Activated CD8-positive, alpha-beta memory T cell treated with anti-CD3 and anti-CD28 coated beads, Interleukin-2, amount 50 U/mL, for 4 hours (primary cell): ENCODE measurements at regions not wholly inside any gene's neighbourhood (a gene's known extent, or its start where the extent isn't known, plus 50 kb on each side); places are given as distances from the start of the nearest gene placed in this dataset.

Source experiments
- DNase-seq: peaks from one replicate; pipeline ENCODE4 v3.0.0-alpha.2; 2020

DNA sequence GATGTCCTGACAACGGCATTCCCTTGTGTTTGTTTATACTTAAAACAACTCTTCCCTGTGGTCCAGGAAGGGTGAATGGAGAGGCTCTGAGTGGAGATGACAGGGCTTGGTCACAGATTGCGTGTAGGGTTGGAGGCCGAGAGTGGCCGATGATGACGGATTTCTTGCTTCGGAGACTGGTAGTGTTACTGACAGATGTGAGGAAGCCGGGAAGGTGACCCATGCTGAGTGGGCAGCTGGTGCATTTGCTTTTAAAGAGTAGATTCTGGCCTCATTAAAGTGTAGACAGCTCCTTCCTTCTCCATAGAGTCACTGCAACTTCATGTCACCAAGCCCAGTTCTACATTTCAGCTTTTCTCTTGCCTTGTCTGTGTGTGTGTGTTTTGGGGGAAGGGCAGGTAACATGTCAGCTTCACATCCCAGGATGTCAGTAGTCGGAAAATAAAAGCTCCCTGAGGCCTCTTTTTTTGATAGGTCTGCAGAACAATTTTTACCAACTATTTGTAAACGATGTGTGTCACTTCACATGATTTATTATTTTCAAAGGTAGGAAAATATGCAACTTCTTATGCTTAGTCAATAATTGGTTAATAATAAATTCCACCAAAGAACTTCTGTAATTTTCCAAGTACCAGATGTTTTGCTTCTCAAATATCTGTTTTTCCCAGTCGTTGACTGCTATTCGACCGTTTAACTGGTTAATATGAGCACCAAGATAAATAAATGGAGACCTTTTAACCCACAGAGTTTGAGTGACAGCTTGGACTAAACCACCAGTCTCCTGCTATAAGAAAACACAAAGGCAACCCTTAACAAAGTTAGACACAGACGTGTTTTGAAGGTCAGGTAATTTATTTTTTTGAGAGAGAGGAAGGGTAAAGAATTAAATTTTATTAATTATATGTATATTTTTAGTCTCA lies 436.9 kb downstream of the SLC4A3 start:
- DNase-seq = no peak

DNA sequence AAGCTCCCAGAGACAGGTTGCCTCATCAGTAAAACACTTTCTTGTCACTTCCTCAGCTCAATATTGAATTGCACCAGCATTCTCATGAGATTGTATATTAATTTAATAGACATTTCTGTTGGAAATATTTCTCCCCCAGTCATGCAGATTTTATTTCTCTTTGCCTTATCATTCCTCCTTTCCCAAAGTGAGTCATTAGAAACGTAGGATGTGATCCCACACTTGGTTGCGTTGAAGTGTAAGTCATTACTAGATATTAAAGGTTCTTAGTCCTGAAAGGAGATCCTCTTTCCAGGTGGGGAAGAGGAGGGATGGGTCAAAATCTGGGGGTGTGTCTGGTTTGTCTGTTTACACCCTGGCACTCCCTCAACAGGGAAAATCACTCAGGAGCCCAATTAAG lies 438.2 kb downstream of the SLC4A3 start:
- no peak for DNase-seq

DNA sequence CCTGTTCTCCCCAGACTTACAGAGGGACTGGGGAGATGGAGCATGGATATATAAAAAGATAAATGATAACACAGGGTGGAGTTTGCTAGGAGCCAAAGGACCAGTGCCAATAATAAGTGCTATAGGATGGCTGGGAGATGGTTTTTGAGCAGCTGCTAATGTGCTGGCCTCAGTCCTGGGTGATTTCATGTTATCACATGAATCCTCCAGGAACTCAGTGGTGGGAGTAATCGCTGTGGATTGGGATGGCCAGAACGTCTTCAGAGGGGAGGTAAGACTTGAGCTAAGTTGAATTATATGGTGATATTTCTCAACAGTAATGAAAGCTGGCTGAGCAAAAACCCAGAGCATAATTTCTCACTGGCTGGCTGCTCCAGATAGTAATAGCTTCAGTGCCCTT lies 441.4 kb downstream of the SLC4A3 start:
- DNase-seq = no peak

DNA sequence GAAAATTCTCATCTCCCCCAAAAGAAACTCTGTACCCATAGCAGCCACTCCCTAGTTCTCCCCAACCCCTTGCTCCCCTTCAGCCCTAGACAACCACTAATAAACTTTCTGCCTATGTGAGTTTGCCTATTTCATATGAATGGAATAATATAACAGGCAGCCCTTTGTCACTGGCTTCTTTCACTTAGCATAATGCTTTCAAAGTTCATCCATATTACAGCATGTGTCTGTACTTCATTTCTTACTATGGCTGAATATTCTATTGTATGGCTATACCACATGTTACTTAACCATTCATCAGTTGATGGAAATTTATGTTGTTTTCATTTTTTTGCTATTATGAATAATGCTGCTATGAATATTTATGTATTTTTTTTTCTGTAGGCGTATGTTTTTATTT lies 442.9 kb downstream of the SLC4A3 start:
- DNase-seq = no peak

DNA sequence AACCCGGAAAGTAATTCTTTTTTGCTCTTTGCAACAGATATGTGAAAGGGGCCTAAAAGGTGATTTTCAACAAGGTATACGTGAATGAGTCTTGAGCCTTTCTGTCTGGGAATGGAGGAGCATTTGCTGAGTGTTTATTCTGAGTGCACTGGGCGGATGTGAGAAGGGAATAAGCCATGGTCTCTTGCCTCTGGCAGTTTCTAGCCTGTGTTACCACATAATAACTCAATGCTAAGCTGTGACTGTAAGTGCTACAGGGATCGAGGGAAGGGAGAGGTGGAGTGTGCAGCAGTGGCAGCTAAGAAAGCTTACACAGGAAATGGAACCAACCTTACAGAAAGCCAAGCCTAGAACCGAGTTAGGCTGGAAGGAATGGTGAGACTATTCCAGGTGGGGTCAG lies 444.3 kb downstream of the SLC4A3 start:
- DNase-seq = no peak

DNA sequence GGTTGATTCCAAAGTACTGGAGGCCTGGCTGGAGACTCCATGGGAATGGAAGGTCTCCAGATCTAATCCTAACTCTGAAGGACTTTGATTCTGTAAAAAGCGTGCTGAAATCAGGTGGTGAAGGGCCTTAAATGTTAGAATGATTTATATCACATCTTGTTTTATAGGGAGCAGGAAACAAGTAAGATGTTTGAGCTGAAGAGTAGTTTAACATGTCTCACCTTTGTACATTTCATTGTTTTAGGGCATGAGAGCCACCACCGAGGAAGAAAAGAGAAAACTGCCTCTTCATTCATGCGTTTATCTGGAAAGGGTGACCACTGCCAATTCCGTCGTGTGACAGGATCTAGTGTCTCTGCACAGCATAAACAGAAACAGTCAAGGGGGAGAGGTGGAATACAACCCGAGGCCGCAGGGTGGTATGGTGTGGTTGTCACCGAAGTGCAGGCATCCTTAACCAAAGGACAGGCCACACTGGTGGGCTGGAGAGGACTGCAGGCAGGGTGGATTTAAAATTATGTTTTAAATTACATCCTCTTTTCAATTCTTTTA lies 445.3 kb downstream of the SLC4A3 start:
- no peak for DNase-seq

DNA sequence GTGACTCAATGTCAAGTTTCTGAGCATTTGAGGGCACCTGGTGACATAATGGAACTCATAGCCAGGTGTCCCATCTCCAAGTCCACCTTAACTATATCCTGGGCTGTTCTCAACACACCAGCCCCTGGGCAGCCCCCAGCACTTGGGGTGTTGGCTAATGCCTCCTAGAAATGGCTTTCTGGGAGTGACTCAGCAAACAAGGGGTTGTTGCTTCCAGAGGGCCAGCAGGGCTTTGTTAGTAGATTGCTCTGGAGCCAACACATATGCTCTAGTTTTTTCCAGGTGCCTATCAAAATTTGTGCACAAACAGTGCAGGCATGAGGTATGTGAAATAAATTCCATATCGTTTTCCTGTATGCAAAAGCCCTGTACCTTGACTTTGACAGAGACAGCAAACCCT lies 448.4 kb downstream of the SLC4A3 start:
- DNase-seq = no peak

DNA sequence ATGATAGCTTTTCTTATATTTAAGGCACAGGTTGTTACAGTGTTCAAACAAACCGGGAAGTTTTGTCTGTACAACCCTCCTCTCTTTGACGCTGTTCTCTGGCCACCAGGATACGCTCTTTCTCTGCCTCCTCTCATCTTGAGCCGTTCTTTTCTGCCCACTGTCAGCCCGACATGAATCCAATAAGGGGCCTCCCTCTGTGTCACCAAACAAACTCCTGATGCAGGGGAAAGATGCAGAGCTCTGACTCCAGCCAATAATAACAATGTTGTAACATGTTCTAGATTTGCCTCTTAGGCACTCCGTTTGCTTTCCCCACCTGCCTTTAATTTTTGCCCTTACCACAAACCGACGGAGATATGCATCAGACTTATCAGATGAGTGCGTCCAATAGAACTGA lies 449.3 kb downstream of the SLC4A3 start:
- no peak for DNase-seq

GRCh38 chr2:220077488-220077887 lies 450.1 kb downstream of the SLC4A3 start:
- no peak for DNase-seq

DNA sequence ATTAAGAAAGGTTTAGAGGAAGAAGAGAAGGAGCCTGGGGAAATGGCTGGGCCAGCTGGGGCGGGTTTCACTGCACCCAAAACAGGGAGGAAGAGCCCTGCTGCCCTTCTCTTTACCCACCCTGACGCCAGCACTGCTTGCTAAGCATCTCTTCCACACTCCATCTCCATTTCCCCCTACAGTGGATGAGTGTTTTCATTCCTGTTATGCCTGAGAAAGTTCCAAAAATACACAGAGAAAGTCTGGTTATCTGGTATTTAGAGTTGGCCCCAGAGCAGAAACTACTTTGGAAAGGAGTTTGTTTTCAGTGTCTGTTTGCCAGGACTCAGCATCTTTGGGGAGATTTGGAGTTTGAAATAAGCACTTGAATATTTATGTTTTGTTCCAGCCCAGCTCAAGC lies 451.0 kb downstream of the SLC4A3 start:
- no peak for DNase-seq

DNA sequence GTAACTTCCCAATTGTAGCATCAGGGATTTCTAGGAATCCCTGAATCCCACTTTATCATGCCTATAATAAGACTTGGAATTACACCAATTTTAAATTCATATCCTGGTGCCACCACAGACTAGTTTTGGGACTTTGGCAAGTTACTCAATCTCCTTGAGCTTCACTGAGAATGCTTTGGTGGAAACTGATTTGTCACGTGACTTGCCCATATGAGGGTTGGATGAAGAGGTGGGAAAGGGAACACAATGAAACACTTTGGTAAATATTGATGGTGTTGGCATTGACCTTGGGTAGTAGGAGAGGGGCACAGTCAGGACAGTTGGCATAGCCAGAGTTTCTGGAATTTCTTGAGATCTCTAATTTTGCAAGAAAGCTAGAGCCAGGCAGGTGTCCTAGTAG lies 452.2 kb downstream of the SLC4A3 start:
- DNase-seq = no peak

- DNase-seq = no peak
Measured at GRCh38 chr2:220081171-220081570, 453.7 kb downstream of the SLC4A3 start.

- DNase-seq = no peak
Measured at GRCh38 chr2:220090050-220090449, 462.6 kb downstream of the SLC4A3 start.

- no peak for DNase-seq
Measured at GRCh38 chr2:220096406-220096805, 469.0 kb downstream of the SLC4A3 start.

GRCh38 chr2:220101980-220102379 lies 474.6 kb downstream of the SLC4A3 start:
- no peak for DNase-seq

DNA sequence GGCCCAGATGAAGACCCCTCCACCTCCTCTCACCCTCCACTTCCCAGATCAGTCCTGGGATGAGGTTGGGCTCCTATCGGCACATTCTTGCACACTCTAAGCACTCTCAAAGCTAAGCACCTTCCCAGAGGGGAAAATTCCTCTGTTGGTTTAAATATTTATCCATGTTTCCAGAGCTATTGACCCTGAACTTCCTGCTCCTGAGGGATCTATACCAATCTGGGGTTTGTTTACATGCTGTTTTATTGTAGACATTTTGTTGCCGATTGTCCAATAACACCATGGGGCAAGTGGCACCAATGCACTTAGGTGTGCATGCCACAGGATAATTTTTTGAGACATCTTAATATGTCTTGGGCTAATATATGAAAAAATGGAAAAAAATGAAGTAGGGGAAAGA lies 476.2 kb downstream of the SLC4A3 start:
- no peak for DNase-seq

GRCh38 chr2:220104871-220105351 lies 477.5 kb downstream of the SLC4A3 start:
- DNase-seq = no peak

DNA sequence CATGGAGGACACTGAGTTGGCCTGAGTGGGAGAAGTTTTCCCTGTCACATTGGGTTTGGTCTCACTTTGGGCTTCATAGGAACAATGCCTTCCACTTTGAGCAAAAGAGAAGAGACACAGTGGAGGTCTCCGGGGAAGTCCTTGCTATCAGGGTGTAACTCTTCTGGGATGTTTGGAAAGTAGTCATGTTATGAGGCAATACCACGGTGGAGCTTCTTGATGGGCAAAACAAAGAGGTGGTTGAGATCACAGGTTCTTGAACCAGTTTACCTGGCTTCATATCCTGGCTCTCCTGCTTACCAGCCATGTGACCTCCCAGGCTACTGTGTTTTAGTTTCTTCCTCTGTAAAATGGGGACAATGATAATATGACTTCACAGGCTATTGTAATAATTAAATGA lies 478.6 kb downstream of the SLC4A3 start:
- DNase-seq = no peak

DNA sequence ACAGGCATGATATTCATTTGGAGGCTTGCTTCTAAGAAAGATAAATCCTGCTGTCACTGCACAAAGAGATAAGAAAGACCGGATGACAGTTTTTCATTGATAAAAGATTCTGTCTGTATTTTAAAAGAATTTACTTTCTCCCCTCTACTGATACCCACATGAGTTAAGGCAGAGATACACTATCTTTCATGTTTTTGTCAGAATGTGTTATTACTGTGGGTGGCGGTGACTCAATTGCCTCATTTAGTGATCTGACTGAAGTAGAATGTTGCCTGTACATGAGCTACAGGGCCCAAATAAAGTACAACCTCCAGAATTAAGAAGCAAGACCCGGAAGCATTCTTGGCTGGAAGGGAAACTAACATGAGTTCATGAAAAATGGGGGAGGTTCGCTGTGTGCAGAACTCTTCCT lies 480.0 kb downstream of the SLC4A3 start:
- DNase-seq = no peak

DNA sequence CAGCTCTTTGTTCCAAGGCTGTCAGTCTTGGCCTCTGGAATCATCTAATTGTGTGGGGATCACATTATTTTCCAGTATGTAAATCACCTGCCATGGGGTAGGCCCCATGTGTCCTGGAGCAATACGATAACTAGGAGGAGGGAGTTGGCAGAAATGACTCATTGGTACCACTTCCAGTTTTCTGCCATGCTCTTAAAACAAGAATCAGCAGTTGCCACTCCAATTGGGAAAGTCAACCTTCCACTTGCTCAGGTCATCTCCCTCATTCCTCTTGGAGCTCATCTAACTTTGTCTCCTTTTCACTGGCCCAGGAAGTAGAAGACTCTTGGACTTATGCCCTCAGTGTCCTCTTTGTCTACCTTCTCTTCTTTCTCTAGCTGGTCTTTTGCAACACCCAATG lies 487.0 kb downstream of the SLC4A3 start:
- no peak for DNase-seq

GRCh38 chr2:220117025-220117424 lies 489.6 kb downstream of the SLC4A3 start:
- DNase-seq = no peak

- DNase-seq = no peak
Measured at GRCh38 chr2:220120041-220120440, 492.6 kb downstream of the SLC4A3 start.

GRCh38 chr2:220123751-220124150 lies 496.3 kb downstream of the SLC4A3 start:
- DNase-seq = no peak

- DNase-seq = no peak
Measured at GRCh38 chr2:220125551-220125950, 498.1 kb downstream of the SLC4A3 start.

- DNase-seq = no peak
Measured at GRCh38 chr2:220127311-220127710, 499.9 kb downstream of the SLC4A3 start.
